Gastrocnemius medialis (tissue), 4 donors: ENCODE measurements at regions not wholly inside any gene's neighbourhood (a gene's known extent, or its start where the extent isn't known, plus 50 kb on each side); places are given as distances from the start of the nearest gene placed in this dataset.

ENCODE experiments used
- CTCF ChIP-seq, 5 experiments: fragments of 450-650 bp in 3 of 5; fragments of 200-600 bp in 2 of 5; sonication (generic) in 2 of 5; IDR thresholded peaks in 4 of 5; conservative IDR thresholded peaks in 1 of 5; 1 replicate in 4 of 5; 2 replicates in 1 of 5; pipeline ENCODE4 v1.5.1; 2016 to 2019; ENCODE audit warnings: antibody characterized with exemption in 5 of 5, mild to moderate bottlenecking in 3 of 5, moderate library complexity in 3 of 5
- POLR2A ChIP-seq, 2 donors: fragments of 450-650 bp; IDR thresholded peaks; one replicate each; pipeline ENCODE4 v1.6.1; 2017; ENCODE audit warnings: antibody characterized with exemption in 2 of 2, mild to moderate bottlenecking in 2 of 2, moderate library complexity in 2 of 2

DNA sequence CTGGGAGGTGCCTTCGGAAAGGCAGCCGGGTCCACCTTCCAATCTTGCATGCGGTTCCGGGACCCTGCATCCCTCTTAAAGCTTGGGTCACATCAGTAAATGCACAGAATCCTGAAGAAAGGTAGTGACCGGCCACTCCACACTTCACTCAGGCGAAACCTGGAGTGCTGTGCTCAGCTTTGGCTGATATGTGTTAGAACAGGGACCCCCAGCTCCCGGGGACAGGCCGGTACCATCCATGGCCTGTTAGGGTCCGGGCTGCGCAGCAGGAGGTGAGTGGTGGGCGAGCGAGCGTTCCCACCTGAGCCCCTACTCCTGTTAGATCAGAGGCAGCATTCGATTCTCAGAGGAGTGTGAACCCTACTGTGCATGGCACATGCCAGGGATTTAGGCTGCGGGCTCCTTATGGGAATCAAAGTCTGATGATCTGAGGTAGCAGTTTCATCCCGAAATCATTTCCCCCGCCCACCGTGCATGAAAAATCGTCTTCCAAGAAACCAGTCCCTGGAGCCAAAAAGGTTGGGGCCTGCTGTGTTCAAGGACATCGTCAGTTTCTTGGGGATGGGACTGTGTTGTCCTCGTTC is 143.0 kb downstream of the ERMARD start:
- no peak for TF ChIP-seq CTCF (IDR thresholded peaks at IDR 0.05 in 4 of 5, conservative IDR thresholded peaks at IDR 0.05 in 1 of 5)
- no peak for TF ChIP-seq POLR2A (IDR thresholded peaks at IDR 0.05)
